ENCODE measurements at regions not wholly inside any gene's neighbourhood (a gene's known extent, or its start where the extent isn't known, plus 50 kb on each side); places are given as distances from the start of the nearest gene placed in this dataset.

- Histone ChIP-seq H3K9ac (no peak overlapping the region), H3K4me2 (ENCODE audit: low read length) (no peak overlapping the region), H2AFZ (no peak overlapping the region), H3K27me3 (ENCODE audit: control insufficient read depth, insufficient read depth, low read length) (no peaks in the 10 kb centered on the region), H3K9me3 (ENCODE audit: control insufficient read depth, low read length) (no peaks in the 10 kb centered on the region), H3K27ac (no peak overlapping the region), H3K79me2 (no peaks in the 10 kb centered on the region), H3K4me3 (ENCODE audit: low read depth, low read length) (no peak overlapping the region), H3K4me1 (no peaks in the 10 kb centered on the region), H3K36me3 (ENCODE audit: control insufficient read depth, insufficient read depth, low read length) (no peaks in the 10 kb centered on the region)
- TF ChIP-seq CTCF (IDR thresholded peaks at IDR 0.05): no peak
These were observed 68.8 kb upstream of the DAB2IP start for GRCh38 chr9:121582641-121583040.

DNA sequence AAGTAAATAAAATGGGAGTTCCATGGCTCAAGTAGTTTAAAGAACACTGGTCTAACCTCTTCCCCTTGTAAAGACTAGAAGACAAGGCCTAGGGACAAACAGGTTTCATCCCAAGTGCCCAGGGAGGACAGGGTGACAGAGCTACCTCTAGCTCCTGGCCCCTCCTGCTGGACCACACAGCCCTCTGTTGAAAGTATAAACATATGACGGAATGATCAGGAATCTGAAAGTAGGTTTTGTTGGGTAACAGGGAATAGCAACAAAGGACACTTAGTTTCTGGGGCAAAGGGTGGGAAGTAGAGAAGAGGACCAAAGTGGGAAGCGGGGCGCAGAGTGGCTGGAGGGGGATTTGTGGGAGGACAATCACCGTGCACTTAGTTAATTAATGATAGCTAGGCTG lies 67.0 kb upstream of the DAB2IP start:
- Histone ChIP-seq H3K9ac (no peak overlapping the region), H3K9me3 (ENCODE audit: control insufficient read depth, low read length) (no peaks in the 10 kb centered on the region), H3K4me1 (no peaks in the 10 kb centered on the region), H2AFZ (no peak overlapping the region), H3K4me3 (ENCODE audit: low read depth, low read length) (no peak overlapping the region), H3K79me2 (no peaks in the 10 kb centered on the region), H3K36me3 (ENCODE audit: control insufficient read depth, insufficient read depth, low read length) (no peaks in the 10 kb centered on the region), H3K4me2 (ENCODE audit: low read length) (no peak overlapping the region), H3K27ac (no peak overlapping the region), H3K27me3 (ENCODE audit: control insufficient read depth, insufficient read depth, low read length) (no peaks in the 10 kb centered on the region)
- no peak for TF ChIP-seq CTCF (IDR thresholded peaks at IDR 0.05)

- Histone ChIP-seq H3K4me2 (ENCODE audit: low read length) (no peak overlapping the region), H3K79me2 (no peaks in the 10 kb centered on the region), H3K27ac (no peak overlapping the region), H3K36me3 (ENCODE audit: control insufficient read depth, insufficient read depth, low read length) (no peaks in the 10 kb centered on the region), H3K9ac (no peak overlapping the region), H3K27me3 (ENCODE audit: control insufficient read depth, insufficient read depth, low read length) (no peaks in the 10 kb centered on the region), H3K4me1 (no peaks in the 10 kb centered on the region), H2AFZ (no peak overlapping the region), H3K4me3 (ENCODE audit: low read depth, low read length) (no peak overlapping the region), H3K9me3 (ENCODE audit: control insufficient read depth, low read length) (no peaks in the 10 kb centered on the region)
- no peak for TF ChIP-seq CTCF (IDR thresholded peaks at IDR 0.05)
These were observed 63.6 kb upstream of the DAB2IP start for GRCh38 chr9:121587863-121588262.

GRCh38 chr9:121589986-121590385 lies 61.4 kb upstream of the DAB2IP start:
- H3K27ac ChIP-seq: no peak overlapping the region
- H3K27me3 ChIP-seq (ENCODE audit: control insufficient read depth, insufficient read depth, low read length): no peaks in the 10 kb centered on the region
- no peaks in the 10 kb centered on the region for H3K9me3 ChIP-seq (ENCODE audit: control insufficient read depth, low read length)
- H3K4me3 ChIP-seq (ENCODE audit: low read depth, low read length): no peak overlapping the region
- no peaks in the 10 kb centered on the region for H3K79me2 ChIP-seq
- H3K4me1 ChIP-seq: no peaks in the 10 kb centered on the region
- H3K9ac ChIP-seq: no peak overlapping the region
- no peaks in the 10 kb centered on the region for H3K36me3 ChIP-seq (ENCODE audit: control insufficient read depth, insufficient read depth, low read length)
- no peak for TF ChIP-seq CTCF (IDR thresholded peaks at IDR 0.05)
- H2AFZ ChIP-seq: no peak overlapping the region
- H3K4me2 ChIP-seq (ENCODE audit: low read length): no peak overlapping the region

- H3K36me3 ChIP-seq (ENCODE audit: control insufficient read depth, insufficient read depth, low read length): no peaks in the 10 kb centered on the region
- no peaks in the 10 kb centered on the region for H3K27me3 ChIP-seq (ENCODE audit: control insufficient read depth, insufficient read depth, low read length)
- H3K27ac ChIP-seq: no peak overlapping the region
- H3K4me3 ChIP-seq (ENCODE audit: low read depth, low read length): no peak overlapping the region
- H3K79me2 ChIP-seq: no peaks in the 10 kb centered on the region
- H3K9ac ChIP-seq: no peak overlapping the region
- TF ChIP-seq CTCF (IDR thresholded peaks at IDR 0.05): no peak
- no peak overlapping the region for H3K4me2 ChIP-seq (ENCODE audit: low read length)
- no peak overlapping the region for H2AFZ ChIP-seq
- H3K9me3 ChIP-seq (ENCODE audit: control insufficient read depth, low read length): no peaks in the 10 kb centered on the region
- no peaks in the 10 kb centered on the region for H3K4me1 ChIP-seq
These were observed 59.2 kb upstream of the DAB2IP start for GRCh38 chr9:121592265-121592664.

Measured in parathyroid adenoma (tissue), 2 donors.